ENCODE measurements at regions not wholly inside any gene's neighbourhood (a gene's known extent, or its start where the extent isn't known, plus 50 kb on each side); places are given as distances from the start of the nearest gene placed in this dataset.

DNA sequence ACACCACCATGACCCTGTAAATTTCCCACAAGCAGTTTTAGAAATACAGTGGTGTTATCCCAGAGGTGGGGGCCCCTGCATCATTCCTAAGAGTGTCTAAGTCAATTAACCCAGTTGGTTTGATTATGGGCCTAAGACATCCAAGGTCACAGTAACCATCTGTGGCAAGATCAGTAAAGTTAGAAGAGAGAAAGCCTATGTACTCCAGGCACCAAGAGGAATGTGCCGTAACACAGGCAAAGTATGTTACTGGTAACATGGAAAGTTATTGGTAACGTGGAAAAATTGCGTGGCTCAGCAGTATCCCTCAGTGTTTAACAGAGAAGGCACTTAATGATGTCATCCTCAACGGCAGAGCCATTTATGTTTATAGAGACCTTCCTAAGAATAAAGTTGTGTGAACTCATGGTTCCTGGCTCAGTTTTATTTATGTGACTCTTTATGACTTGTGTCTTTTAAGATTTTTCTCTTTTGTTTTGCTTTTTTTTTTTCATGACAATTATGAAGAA lies 144.1 kb upstream of the RASGRP1 start:
- no peak overlapping the region for H3K4me3 ChIP-seq (replicated peaks in 1 of 2; ENCODE audit: low read depth in 2 of 2, low read length in 2 of 2)
- no peak for DNase-seq (ENCODE audit: low read depth in 2 of 2)
- TF ChIP-seq, protein P1, sequence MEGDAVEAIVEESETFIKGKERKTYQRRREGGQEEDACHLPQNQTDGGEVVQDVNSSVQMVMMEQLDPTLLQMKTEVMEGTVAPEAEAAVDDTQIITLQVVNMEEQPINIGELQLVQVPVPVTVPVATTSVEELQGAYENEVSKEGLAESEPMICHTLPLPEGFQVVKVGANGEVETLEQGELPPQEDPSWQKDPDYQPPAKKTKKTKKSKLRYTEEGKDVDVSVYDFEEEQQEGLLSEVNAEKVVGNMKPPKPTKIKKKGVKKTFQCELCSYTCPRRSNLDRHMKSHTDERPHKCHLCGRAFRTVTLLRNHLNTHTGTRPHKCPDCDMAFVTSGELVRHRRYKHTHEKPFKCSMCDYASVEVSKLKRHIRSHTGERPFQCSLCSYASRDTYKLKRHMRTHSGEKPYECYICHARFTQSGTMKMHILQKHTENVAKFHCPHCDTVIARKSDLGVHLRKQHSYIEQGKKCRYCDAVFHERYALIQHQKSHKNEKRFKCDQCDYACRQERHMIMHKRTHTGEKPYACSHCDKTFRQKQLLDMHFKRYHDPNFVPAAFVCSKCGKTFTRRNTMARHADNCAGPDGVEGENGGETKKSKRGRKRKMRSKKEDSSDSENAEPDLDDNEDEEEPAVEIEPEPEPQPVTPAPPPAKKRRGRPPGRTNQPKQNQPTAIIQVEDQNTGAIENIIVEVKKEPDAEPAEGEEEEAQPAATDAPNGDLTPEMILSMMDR (IDR thresholded peaks at IDR 0.05; ENCODE audit: low read depth, low read length) = no peak

DNA sequence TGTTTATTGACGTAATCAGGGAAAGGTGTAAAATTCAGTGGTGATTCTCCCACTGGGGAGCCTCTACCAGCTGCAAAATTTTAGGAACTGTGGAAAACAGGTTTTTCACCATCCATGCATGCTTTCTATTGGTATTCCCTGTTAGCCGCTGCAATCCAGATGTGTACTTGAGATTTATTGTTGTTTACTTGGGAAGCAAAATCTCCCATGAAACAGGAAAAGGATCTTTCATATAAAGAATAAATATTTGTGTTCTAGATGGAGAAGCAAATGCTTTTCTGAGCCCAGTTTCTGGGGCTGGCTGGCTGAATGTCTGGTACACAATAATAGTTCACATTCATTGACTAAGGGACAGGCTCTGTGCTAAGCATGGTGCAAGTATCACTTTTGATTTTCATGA lies 144.6 kb upstream of the RASGRP1 start:
- TF ChIP-seq, protein P1 (IDR thresholded peaks at IDR 0.05; ENCODE audit: low read depth, low read length) = no peak
- no peak for DNase-seq (ENCODE audit: low read depth in 2 of 2)
- no peak overlapping the region for H3K4me3 ChIP-seq (replicated peaks in 1 of 2; ENCODE audit: low read depth in 2 of 2, low read length in 2 of 2)

DNA sequence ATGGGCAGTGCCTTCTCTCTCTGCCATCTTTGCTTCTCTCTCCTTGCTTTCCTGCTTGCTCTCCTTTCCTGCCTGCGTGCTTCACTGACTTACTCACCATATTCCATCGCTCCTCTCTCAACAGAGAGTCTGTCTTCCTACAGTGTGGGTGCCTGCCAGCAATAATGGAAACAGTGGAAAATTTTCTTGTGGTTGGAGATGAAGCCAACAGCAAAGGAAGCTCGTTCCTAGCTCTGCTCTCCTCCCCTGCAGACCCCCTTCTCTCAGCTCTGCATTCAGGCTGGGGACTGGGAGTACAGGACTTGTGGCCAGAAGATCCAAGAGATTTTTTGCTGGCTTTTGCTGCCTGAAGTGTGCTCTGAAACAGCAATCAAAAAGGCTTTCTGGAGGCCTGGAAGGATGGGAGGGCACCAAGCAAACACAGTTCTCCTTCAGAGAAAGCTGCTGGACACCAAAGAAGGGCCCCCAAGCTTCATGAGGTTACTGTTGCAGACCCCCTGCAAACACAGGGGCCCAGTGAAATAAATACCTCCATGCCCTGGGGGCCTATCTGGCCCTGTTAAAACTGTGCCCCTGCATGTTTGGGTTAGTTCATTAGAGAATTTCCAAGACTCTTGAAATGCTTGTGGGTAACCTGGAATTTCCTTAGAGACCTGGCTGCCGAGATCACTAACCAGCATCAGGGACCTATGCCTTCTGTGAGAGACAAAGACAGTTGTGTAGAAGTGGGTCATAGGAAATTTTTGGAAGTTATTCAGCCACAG lies 149.9 kb upstream of the RASGRP1 start:
- TF ChIP-seq, protein P1 (IDR thresholded peaks at IDR 0.05; ENCODE audit: low read depth, low read length) = no peak
- H3K4me3 ChIP-seq (replicated peaks in 1 of 2; ENCODE audit: low read depth in 2 of 2, low read length in 2 of 2) = no peak overlapping the region
- DNase-seq (ENCODE audit: low read depth in 2 of 2) = peak; percentile 43 to 87

DNA sequence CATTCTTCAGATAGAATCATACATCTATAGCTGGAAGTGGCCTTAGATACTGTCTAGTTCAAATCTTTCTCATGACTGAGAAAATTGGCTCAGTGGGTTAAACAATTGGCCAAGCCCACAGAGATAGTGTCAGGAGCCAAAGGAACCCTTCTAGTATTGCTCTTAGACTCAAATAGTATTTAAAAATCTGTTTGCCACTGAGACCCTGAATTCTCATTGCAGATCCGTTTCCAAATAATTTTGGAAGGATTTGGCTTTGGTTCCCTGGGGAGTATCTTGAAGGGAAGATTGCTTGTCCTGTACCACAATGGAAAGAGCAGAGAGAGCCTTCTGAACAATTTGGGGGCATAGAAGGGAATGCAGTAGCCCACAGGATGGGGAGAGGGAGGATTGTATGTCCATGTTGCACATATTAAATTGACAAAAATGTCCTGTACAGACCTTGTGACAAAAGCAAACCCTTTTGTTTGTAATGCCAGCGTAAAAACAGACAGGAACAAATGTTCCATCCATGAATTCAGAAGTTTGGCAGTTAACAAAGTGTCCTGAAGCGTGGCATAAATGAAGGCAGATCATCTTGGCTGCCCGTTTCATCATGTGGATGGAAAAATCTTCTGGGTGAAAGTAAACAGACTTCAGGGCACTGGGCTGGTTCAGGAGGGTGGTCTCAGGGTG lies 156.4 kb upstream of the RASGRP1 start:
- DNase-seq (ENCODE audit: low read depth in 2 of 2) = no peak
- TF ChIP-seq, protein P1 (IDR thresholded peaks at IDR 0.05; ENCODE audit: low read depth, low read length) = no peak
- H3K4me3 ChIP-seq (replicated peaks in 1 of 2; ENCODE audit: low read depth in 2 of 2, low read length in 2 of 2) = no peak overlapping the region

DNA sequence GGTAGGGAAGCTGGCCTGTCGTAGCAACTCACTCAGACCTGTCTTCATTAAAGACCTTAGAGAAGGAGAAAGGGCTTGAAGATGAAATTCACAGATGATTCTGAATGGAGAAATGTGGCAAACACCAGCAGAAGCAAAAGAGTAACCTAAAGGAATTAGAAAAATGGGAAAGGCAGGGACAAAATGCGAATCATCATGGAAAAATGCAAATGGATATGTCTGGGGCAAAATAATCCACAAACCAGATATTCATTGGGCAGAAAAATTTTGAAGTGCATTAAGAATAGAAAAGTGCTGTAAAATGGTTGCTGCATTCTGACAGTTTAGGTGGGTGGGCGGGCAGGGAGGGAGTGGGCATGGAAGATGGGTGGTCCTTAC lies 156.9 kb upstream of the RASGRP1 start:
- TF ChIP-seq, protein P1 (IDR thresholded peaks at IDR 0.05; ENCODE audit: low read depth, low read length) = no peak
- no peak overlapping the region for H3K4me3 ChIP-seq (replicated peaks in 1 of 2; ENCODE audit: low read depth in 2 of 2, low read length in 2 of 2)
- peak in 1 of 2 donors; percentile 5 for DNase-seq (ENCODE audit: low read depth in 2 of 2)

DNA sequence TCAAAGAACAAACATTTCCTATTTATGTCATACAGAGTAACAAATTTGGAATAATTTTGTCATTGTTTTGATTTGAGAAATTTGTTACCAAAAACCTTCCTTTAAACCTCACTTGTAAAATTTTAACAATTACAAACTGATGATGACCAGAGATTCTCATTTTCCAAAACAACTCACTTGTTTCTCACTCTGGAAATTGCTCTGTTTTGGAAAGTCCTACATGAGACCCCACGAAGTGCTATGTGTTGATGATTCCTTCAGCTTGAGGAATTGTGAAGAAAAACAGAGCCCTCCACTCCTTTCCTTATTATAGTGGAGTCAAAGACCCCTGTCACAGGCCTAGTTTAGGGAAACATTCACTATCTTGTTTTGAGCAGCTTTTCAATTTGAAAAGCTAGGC lies 157.6 kb upstream of the RASGRP1 start:
- no peak overlapping the region for H3K4me3 ChIP-seq (replicated peaks in 1 of 2; ENCODE audit: low read depth in 2 of 2, low read length in 2 of 2)
- TF ChIP-seq, protein P1 (IDR thresholded peaks at IDR 0.05; ENCODE audit: low read depth, low read length) = no peak

More for the DNA sequence above, 157.6 kb upstream of the RASGRP1 start:
- DNase-seq (ENCODE audit: low read depth in 2 of 2) = no peak

All from cardiac fibroblast (primary cell).